Urinary bladder (tissue), 1 donor: ENCODE measurements at regions not wholly inside any gene's neighbourhood (a gene's known extent, or its start where the extent isn't known, plus 50 kb on each side); places are given as distances from the start of the nearest gene placed in this dataset. TPM values are rescaled to one million over a fixed set of nuclear protein-coding genes. Genes with fewer than 3 reads are reported as not detected.

Source experiments
- small RNA-seq: library from RNA; depleted of rRNA; stranded (forward); fragments of <200 nt; gene quantifications from one replicate; pipeline ENCODE3, GENCODE V24; 2014

Small RNA genes in the stretch of these regions (small RNA-seq; reads per million reads assigned to genes)
- gene AC074050.1: not detected
